ENCODE measurements at regions not wholly inside any gene's neighbourhood (a gene's known extent, or its start where the extent isn't known, plus 50 kb on each side); places are given as distances from the start of the nearest gene placed in this dataset.

DNA sequence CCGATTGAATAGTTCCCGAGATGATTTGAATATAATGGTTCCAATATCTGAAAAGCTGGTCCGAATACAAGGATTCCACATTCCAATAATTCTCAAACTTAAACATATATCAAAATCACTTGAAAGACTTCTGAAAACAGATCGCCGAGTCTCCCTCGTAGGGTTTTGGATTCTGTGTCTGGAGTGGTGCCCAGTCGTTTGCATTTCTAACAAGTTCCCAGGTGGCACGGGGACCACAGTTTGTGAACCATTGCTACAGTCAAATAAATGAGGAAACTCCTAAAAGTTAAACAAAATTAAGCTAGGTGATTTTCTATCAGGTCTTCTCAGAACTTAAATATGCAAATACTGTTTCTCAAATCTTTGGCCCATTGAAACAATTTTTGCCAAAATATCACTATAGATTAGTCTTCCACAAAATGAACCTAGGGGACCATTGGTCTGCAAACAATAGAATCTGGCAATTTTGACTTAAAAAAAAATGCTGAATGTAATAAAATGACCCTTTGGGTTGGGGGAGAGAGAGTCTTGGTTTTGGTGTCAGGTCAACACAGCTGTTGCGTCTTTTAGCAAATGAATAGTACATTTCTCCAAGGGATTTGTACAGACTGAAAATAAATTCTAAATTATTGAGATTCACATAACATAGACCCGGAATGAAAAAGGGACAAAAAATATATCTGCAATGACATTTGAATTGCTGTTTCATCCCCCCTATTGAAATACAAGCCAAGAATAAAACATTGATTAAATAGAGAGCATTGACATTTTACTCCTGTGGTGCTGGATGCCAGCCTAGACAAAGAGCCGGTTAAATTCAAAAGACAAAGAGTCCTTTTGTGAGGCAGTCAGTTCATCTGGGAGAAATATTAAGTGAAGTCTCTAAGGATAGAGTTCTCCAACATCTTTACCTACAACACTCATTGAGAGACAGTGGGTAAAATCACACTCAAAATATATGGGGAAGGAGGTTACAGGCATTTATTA, 175.7 kb upstream of the ADAMTS9 start:
- ChIA-PET CTCF (interaction anchor here (1.4 kb wide), 1 partner anchor 138 kb away, joined by 3 read pairs; no protein-coding TSS in a partner anchor), POLR2A (no interaction called here)
- Mint-ChIP-seq H3K9me3 (no peaks in the 10 kb centered on the region), H3K27me3 (ENCODE audit: low read depth) (peaks cover 5% of the 10 kb centered on the region; the same call in 1 of the 2 replicates), H3K4me3 (no peak overlapping the region), H3K36me3 (no peaks in the 10 kb centered on the region), H3K27ac (no peak overlapping the region), H3K4me1 (peaks cover 41% of the 10 kb centered on the region)
- no peak for ATAC-seq
- TF ChIP-seq MXD4 (CRISPR knock-in tag; IDR thresholded peaks at IDR 0.05; ENCODE audit: borderline replicate concordance) = no peak
- no peak for TF ChIP-seq FOXP1 (CRISPR knock-in tag; IDR thresholded peaks at IDR 0.05; ENCODE audit: borderline replicate concordance)
- TF ChIP-seq GRHL2 (CRISPR knock-in tag; IDR thresholded peaks at IDR 0.05; ENCODE audit: insufficient replicate concordance, severe bottlenecking) = no peak
- no peak for TF ChIP-seq GTF2I (CRISPR knock-in tag; conservative IDR thresholded peaks at IDR 0.05)
- TF ChIP-seq SMAD3 (CRISPR knock-in tag; IDR thresholded peaks at IDR 0.05; ENCODE audit: borderline replicate concordance) = no peak
- no peak for TF ChIP-seq ZBTB21 (CRISPR knock-in tag; IDR thresholded peaks at IDR 0.05; ENCODE audit: borderline replicate concordance)
- TF ChIP-seq, protein P1, sequence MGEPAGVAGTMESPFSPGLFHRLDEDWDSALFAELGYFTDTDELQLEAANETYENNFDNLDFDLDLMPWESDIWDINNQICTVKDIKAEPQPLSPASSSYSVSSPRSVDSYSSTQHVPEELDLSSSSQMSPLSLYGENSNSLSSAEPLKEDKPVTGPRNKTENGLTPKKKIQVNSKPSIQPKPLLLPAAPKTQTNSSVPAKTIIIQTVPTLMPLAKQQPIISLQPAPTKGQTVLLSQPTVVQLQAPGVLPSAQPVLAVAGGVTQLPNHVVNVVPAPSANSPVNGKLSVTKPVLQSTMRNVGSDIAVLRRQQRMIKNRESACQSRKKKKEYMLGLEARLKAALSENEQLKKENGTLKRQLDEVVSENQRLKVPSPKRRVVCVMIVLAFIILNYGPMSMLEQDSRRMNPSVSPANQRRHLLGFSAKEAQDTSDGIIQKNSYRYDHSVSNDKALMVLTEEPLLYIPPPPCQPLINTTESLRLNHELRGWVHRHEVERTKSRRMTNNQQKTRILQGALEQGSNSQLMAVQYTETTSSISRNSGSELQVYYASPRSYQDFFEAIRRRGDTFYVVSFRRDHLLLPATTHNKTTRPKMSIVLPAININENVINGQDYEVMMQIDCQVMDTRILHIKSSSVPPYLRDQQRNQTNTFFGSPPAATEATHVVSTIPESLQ (CRISPR knock-in tag; IDR thresholded peaks at IDR 0.05) = no peak
- DNase-seq (ENCODE audit: low spot score) = no peak

DNA sequence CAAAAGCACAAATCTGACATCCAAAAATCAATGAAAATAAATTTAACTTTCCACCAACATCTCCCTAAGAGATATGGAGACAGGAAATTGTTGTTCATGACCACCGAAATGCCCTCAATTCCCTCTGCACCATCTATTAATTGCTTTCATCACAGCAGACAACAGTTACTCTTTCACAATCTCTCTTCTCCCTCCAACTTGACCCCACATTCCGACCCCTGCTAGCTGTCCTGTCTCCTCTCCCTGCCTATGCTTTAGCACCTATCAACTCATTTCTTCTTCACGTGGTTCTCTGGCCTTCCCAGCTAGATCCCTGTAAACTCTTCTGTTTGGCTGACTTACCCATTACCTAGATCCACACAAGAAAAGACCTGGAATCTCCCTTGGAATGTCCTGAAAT, 173.9 kb upstream of the ADAMTS9 start:
- H3K36me3 Mint-ChIP-seq = no peaks in the 10 kb centered on the region
- no peaks in the 10 kb centered on the region; the same call in 1 of the 2 replicates for H3K27me3 Mint-ChIP-seq (ENCODE audit: low read depth)
- ATAC-seq (no peak), DNase-seq (ENCODE audit: low spot score) (no peak)
- no peaks in the 10 kb centered on the region for H3K9me3 Mint-ChIP-seq
- ChIA-PET CTCF (interaction anchor here (1.4 kb wide), 1 partner anchor 136 kb away, joined by 3 read pairs; no protein-coding TSS in a partner anchor), POLR2A (interaction anchor here (0.6 kb wide), 1 partner anchor 35 kb away, joined by 4 read pairs; no protein-coding TSS in a partner anchor)
- H3K4me3 Mint-ChIP-seq = no peak overlapping the region
- H3K27ac Mint-ChIP-seq = no peak overlapping the region
- peaks cover 37% of the 10 kb centered on the region for H3K4me1 Mint-ChIP-seq
- TF ChIP-seq ZNF423 (CRISPR knock-in tag; IDR thresholded peaks at IDR 0.05) (no peak), OVOL2 (CRISPR knock-in tag; IDR thresholded peaks at IDR 0.05; ENCODE audit: borderline replicate concordance) (no peak), FOXJ3 (CRISPR knock-in tag; IDR thresholded peaks at IDR 0.05; ENCODE audit: borderline replicate concordance) (no peak), NR1H2 (CRISPR knock-in tag; IDR thresholded peaks at IDR 0.05) (no peak), ZNF416 (CRISPR knock-in tag; IDR thresholded peaks at IDR 0.05) (no peak)
- TF ChIP-seq, protein P2, sequence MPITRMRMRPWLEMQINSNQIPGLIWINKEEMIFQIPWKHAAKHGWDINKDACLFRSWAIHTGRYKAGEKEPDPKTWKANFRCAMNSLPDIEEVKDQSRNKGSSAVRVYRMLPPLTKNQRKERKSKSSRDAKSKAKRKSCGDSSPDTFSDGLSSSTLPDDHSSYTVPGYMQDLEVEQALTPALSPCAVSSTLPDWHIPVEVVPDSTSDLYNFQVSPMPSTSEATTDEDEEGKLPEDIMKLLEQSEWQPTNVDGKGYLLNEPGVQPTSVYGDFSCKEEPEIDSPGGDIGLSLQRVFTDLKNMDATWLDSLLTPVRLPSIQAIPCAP (CRISPR knock-in tag; IDR thresholded peaks at IDR 0.05) = no peak
- TF ChIP-seq, protein P3, sequence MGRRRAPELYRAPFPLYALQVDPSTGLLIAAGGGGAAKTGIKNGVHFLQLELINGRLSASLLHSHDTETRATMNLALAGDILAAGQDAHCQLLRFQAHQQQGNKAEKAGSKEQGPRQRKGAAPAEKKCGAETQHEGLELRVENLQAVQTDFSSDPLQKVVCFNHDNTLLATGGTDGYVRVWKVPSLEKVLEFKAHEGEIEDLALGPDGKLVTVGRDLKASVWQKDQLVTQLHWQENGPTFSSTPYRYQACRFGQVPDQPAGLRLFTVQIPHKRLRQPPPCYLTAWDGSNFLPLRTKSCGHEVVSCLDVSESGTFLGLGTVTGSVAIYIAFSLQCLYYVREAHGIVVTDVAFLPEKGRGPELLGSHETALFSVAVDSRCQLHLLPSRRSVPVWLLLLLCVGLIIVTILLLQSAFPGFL (CRISPR knock-in tag; IDR thresholded peaks at IDR 0.05; ENCODE audit: borderline replicate concordance) = no peak
- TF ChIP-seq, protein P4, sequence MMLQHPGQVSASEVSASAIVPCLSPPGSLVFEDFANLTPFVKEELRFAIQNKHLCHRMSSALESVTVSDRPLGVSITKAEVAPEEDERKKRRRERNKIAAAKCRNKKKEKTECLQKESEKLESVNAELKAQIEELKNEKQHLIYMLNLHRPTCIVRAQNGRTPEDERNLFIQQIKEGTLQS (CRISPR knock-in tag; conservative IDR thresholded peaks at IDR 0.05) = no peak
- TF ChIP-seq, protein P5, sequence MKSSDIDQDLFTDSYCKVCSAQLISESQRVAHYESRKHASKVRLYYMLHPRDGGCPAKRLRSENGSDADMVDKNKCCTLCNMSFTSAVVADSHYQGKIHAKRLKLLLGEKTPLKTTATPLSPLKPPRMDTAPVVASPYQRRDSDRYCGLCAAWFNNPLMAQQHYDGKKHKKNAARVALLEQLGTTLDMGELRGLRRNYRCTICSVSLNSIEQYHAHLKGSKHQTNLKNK (CRISPR knock-in tag; IDR thresholded peaks at IDR 0.05) = no peak
- TF ChIP-seq, protein P6, sequence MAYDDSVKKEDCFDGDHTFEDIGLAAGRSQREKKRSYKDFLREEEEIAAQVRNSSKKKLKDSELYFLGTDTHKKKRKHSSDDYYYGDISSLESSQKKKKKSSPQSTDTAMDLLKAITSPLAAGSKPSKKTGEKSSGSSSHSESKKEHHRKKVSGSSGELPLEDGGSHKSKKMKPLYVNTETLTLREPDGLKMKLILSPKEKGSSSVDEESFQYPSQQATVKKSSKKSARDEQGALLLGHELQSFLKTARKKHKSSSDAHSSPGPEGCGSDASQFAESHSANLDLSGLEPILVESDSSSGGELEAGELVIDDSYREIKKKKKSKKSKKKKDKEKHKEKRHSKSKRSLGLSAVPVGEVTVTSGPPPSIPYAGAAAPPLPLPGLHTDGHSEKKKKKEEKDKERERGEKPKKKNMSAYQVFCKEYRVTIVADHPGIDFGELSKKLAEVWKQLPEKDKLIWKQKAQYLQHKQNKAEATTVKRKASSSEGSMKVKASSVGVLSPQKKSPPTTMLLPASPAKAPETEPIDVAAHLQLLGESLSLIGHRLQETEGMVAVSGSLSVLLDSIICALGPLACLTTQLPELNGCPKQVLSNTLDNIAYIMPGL (CRISPR knock-in tag; IDR thresholded peaks at IDR 0.05) = no peak
- TF ChIP-seq, protein P7, sequence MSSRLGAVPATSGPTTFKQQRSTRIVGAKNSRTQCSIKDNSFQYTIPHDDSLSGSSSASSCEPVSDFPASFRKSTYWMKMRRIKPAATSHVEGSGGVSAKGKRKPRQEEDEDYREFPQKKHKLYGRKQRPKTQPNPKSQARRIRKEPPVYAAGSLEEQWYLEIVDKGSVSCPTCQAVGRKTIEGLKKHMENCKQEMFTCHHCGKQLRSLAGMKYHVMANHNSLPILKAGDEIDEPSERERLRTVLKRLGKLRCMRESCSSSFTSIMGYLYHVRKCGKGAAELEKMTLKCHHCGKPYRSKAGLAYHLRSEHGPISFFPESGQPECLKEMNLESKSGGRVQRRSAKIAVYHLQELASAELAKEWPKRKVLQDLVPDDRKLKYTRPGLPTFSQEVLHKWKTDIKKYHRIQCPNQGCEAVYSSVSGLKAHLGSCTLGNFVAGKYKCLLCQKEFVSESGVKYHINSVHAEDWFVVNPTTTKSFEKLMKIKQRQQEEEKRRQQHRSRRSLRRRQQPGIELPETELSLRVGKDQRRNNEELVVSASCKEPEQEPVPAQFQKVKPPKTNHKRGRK (CRISPR knock-in tag; IDR thresholded peaks at IDR 0.05; ENCODE audit: borderline replicate concordance) = no peak
- TF ChIP-seq, protein P8, sequence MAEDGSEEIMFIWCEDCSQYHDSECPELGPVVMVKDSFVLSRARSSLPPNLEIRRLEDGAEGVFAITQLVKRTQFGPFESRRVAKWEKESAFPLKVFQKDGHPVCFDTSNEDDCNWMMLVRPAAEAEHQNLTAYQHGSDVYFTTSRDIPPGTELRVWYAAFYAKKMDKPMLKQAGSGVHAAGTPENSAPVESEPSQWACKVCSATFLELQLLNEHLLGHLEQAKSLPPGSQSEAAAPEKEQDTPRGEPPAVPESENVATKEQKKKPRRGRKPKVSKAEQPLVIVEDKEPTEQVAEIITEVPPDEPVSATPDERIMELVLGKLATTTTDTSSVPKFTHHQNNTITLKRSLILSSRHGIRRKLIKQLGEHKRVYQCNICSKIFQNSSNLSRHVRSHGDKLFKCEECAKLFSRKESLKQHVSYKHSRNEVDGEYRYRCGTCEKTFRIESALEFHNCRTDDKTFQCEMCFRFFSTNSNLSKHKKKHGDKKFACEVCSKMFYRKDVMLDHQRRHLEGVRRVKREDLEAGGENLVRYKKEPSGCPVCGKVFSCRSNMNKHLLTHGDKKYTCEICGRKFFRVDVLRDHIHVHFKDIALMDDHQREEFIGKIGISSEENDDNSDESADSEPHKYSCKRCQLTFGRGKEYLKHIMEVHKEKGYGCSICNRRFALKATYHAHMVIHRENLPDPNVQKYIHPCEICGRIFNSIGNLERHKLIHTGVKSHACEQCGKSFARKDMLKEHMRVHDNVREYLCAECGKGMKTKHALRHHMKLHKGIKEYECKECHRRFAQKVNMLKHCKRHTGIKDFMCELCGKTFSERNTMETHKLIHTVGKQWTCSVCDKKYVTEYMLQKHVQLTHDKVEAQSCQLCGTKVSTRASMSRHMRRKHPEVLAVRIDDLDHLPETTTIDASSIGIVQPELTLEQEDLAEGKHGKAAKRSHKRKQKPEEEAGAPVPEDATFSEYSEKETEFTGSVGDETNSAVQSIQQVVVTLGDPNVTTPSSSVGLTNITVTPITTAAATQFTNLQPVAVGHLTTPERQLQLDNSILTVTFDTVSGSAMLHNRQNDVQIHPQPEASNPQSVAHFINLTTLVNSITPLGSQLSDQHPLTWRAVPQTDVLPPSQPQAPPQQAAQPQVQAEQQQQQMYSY (CRISPR knock-in tag; IDR thresholded peaks at IDR 0.05) = no peak
- TF ChIP-seq, protein P9, sequence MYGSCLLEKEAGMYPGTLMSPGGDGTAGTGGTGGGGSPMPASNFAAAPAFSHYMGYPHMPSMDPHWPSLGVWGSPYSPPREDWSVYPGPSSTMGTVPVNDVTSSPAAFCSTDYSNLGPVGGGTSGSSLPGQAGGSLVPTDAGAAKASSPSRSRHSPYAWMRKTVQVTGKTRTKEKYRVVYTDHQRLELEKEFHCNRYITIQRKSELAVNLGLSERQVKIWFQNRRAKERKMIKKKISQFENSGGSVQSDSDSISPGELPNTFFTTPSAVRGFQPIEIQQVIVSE (CRISPR knock-in tag; IDR thresholded peaks at IDR 0.05; ENCODE audit: borderline replicate concordance) = no peak

Measured in WTC11 (cell line).